Kidney (tissue), 13 donors: ENCODE measurements at regions not wholly inside any gene's neighbourhood (a gene's known extent, or its start where the extent isn't known, plus 50 kb on each side); places are given as distances from the start of the nearest gene placed in this dataset.

Source experiments
- DNase-seq, 5 donors: peaks; one replicate each; pipeline ENCODE4 v3.0.0-alpha.2; 2013 to 2020
- FAIRE-seq: peaks from 2 replicates; lab custom pipeline; 2012; peaks lifted over from hg19 to GRCh38; lab: Jason Lieb, UNC
- H3K27ac ChIP-seq, 2 donors: one replicate each; pipeline ENCODE4 v1.7.0; 2013; ENCODE audit warnings: low read depth in 2 of 2, low read length in 2 of 2, inconsistent platforms in 1 of 2
- H3K27me3 ChIP-seq: one replicate; pipeline ENCODE4 v1.7.1; 2013; ENCODE audit warnings: low read length, inconsistent platforms; ENCODE audit not compliant: control insufficient read depth, insufficient read depth
- H3K36me3 ChIP-seq, 3 donors: one replicate each; pipeline versions ENCODE4 v1.7.0 to v1.7.1; 2013; ENCODE audit warnings: low read length in 3 of 3, control low read depth in 1 of 3, inconsistent platforms in 1 of 3; ENCODE audit not compliant: insufficient read depth in 3 of 3, control insufficient read depth in 2 of 3
- H3K4me1 ChIP-seq, 3 donors: one replicate each; pipeline versions ENCODE4 v1.7.0 to v1.7.1; 2013; ENCODE audit warnings: low read length in 3 of 3, inconsistent platforms in 1 of 3, low read depth in 1 of 3; ENCODE audit not compliant: control insufficient read depth in 2 of 3, insufficient read depth in 2 of 3
- H3K4me3 ChIP-seq, 3 donors: one replicate each; pipeline versions ENCODE4 v1.7.0 to v1.8.1; 2013; ENCODE audit warnings: low read length in 3 of 3, control low read depth in 1 of 3, inconsistent platforms in 1 of 3
- H3K9ac ChIP-seq, 3 donors: one replicate each; pipeline versions ENCODE4 v1.7.0 to v1.7.1; 2013; ENCODE audit warnings: low read length in 3 of 3, control low read depth in 1 of 3, inconsistent platforms in 1 of 3
- H3K9me3 ChIP-seq, 3 donors: one replicate each; pipeline versions ENCODE4 v1.7.0 to v1.7.1; 2013; ENCODE audit warnings: low read length in 3 of 3, control low read depth in 1 of 3, inconsistent platforms in 1 of 3; ENCODE audit not compliant: control insufficient read depth in 2 of 3, insufficient read depth in 1 of 3
- intact Hi-C: fragments of 100-400 bp; cut with DNase I; formaldehyde crosslinking; loops from one replicate; pipeline ENCODE4 v1.11.1; 2022
- TF ChIP-seq, protein P1 (sequence below): IDR thresholded peaks from 3 replicates; pipeline ENCODE4 v1.5.1; 2012; ENCODE audit warnings: mild to moderate bottlenecking, moderate library complexity, borderline replicate concordance; ENCODE audit not compliant: insufficient read depth; ENCODE audit errors: extremely low read depth
- donor health status: control.
- donor health status: control.
- donor health status: control.
- donor health status: control.
- donor health status: control.
- donor health status: DM: yes; HTN: yes; CAD: no.
- donor health status: Normal renal cell carcinoma (clear cell type).

DNA sequence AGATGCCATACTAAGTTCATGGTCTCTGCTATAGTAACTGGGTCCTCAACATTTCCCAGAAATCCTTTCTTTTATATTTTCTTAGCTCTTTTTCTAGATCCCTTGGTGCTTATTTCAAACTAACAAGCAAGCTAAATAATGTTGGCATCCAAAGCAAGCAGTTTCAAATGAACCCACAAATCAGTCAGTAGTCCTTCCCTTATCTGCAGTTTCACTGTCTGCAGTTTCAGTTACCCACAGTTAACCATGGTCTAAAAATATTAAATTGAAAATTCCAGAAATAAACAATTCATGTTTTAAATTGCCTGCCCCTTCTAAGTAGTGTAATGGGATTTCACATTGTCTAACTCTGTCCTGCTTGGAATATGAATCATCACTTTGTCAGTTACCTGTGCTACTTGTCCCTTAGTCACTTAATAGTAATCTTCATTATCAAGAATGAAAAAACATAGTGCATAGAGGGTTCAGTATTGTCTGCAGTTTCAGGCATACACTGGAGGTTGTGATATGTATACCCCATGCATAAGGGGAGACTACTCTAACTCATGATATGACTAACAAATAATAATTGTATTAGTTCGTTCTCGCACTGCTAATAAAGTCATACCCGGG, 633.7 kb downstream of the MECOM start:
- Histone ChIP-seq H3K9me3 (no peaks in the 10 kb centered on the region), H3K27ac (no peak overlapping the region), H3K4me3 (no peak overlapping the region), H3K36me3 (no peaks in the 10 kb centered on the region), H3K27me3 (no peaks in the 10 kb centered on the region), H3K9ac (no peak overlapping the region), H3K4me1 (no peaks in the 10 kb centered on the region)
- FAIRE-seq (no peak), DNase-seq (no peak)
- intact Hi-C loops, result no loop called here
- TF ChIP-seq, protein P1, sequence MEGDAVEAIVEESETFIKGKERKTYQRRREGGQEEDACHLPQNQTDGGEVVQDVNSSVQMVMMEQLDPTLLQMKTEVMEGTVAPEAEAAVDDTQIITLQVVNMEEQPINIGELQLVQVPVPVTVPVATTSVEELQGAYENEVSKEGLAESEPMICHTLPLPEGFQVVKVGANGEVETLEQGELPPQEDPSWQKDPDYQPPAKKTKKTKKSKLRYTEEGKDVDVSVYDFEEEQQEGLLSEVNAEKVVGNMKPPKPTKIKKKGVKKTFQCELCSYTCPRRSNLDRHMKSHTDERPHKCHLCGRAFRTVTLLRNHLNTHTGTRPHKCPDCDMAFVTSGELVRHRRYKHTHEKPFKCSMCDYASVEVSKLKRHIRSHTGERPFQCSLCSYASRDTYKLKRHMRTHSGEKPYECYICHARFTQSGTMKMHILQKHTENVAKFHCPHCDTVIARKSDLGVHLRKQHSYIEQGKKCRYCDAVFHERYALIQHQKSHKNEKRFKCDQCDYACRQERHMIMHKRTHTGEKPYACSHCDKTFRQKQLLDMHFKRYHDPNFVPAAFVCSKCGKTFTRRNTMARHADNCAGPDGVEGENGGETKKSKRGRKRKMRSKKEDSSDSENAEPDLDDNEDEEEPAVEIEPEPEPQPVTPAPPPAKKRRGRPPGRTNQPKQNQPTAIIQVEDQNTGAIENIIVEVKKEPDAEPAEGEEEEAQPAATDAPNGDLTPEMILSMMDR, result no peak

DNA sequence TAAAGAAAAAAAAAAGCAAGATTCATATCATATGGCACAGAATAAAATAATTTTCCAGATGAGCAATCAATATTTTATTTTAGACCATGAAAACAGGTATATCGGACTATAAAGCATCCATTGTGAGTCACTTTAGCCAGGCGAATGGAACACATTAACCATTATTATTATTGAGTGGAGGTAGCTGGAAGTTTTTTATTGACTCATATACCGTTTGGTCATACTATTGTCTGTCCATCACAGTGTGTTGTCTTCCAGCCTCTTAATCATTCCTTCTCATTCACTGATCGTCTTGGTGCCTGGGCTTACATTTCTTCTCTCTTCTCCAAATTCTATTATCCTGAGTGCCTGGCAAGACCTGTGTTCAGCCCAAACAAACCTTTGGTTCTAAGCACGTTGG, 634.8 kb downstream of the MECOM start:
- H3K27ac ChIP-seq, result no peak overlapping the region
- no peak for DNase-seq
- H3K4me1 ChIP-seq, result no peaks in the 10 kb centered on the region
- FAIRE-seq, result no peak
- no peak overlapping the region for H3K4me3 ChIP-seq
- TF ChIP-seq, protein P1, result no peak
- no peaks in the 10 kb centered on the region for H3K9me3 ChIP-seq
- H3K27me3 ChIP-seq, result no peaks in the 10 kb centered on the region
- H3K9ac ChIP-seq, result no peak overlapping the region
- intact Hi-C loops, result no loop called here
- H3K36me3 ChIP-seq, result no peaks in the 10 kb centered on the region

DNA sequence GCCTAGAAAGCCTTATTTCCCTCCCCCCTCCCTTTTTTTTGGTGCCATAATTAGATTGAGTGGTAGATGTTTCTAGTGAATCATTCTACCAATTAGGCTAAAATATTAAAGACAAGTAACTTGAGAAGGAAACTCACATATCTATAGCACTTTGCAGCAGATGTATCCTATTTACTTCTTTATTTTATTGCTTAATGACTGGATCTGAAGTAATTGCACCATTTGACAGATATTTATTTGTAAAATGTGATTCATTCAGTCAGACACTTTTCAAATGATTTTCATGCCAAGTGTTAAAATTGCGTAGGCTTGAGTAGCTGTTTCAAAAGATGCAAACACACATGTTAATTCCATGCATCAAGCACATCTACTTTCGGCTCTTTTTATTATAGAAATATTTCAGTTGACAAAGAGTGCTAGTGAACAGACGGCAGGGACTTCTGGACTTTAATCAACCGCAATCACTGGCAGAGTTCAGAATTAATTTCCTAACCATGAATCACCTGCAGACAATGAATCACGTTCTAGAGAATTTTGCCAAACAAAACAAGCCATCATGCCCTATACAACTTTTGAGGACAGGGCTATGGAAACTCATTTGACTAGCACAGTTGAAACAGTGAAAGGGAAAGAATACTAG, 636.8 kb downstream of the MECOM start:
- no peaks in the 10 kb centered on the region for H3K9me3 ChIP-seq
- DNase-seq (peak in 2 of 5 donors; percentile 12 to 26), FAIRE-seq (no peak)
- H3K4me3 ChIP-seq, result peak overlapping the region in 2 of 3 donors; percentile 1 to 29
- no peaks in the 10 kb centered on the region for H3K27me3 ChIP-seq
- TF ChIP-seq, protein P1, result no peak
- no peaks in the 10 kb centered on the region for H3K4me1 ChIP-seq
- no peak overlapping the region for H3K27ac ChIP-seq
- no peaks in the 10 kb centered on the region for H3K36me3 ChIP-seq
- H3K9ac ChIP-seq, result no peak overlapping the region
- intact Hi-C loops, result no loop called here
